ENCODE measurements at regions not wholly inside any gene's neighbourhood (a gene's known extent, or its start where the extent isn't known, plus 50 kb on each side); places are given as distances from the start of the nearest gene placed in this dataset.

DNA sequence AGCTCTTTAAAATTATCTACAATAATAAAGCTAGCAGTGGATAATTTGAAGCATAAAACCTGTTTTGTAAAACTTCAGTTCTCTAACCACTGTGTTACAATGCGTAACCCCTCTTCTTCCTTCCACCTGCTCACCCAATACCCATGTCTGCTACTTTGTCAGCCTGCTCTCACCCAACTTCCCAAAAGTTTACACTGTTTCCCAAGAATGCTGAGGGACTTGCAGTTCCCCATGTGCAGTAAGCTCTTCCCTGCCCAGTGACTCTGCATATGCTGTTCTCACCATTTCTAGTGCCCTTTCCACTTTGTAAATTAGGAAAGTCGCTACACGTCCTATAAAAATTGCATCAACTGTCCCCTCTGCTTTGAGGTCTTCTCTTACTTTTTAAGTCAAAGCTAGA, 315.9 kb upstream of the SEMA6D start:
- intact Hi-C loops (cut with DNase I): no loop called here
- Histone ChIP-seq H3K36me3 (replicated peaks in 1 of 2) (no peaks in the 10 kb centered on the region), H3K27me3 (no peaks in the 10 kb centered on the region), H3K4me3 (no peak overlapping the region), H3K4me1 (replicated peaks in 1 of 2) (peaks cover 0 to 17% of the 10 kb centered on the region in 2 donors), H3K27ac (no peak overlapping the region), H3K9me3 (replicated peaks in 1 of 3) (no peaks in the 10 kb centered on the region)
- DNase-seq: no peak
- WGBS, 4 donors: 77 to 95% (median 92%) methylated on average over 3 of the region's 3 CpGs
- TF ChIP-seq, protein P1, sequence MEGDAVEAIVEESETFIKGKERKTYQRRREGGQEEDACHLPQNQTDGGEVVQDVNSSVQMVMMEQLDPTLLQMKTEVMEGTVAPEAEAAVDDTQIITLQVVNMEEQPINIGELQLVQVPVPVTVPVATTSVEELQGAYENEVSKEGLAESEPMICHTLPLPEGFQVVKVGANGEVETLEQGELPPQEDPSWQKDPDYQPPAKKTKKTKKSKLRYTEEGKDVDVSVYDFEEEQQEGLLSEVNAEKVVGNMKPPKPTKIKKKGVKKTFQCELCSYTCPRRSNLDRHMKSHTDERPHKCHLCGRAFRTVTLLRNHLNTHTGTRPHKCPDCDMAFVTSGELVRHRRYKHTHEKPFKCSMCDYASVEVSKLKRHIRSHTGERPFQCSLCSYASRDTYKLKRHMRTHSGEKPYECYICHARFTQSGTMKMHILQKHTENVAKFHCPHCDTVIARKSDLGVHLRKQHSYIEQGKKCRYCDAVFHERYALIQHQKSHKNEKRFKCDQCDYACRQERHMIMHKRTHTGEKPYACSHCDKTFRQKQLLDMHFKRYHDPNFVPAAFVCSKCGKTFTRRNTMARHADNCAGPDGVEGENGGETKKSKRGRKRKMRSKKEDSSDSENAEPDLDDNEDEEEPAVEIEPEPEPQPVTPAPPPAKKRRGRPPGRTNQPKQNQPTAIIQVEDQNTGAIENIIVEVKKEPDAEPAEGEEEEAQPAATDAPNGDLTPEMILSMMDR (IDR thresholded peaks at IDR 0.05): no peak
- no peak for TF ChIP-seq POLR2A (IDR thresholded peaks at IDR 0.05)

- H3K36me3 ChIP-seq (replicated peaks in 1 of 2): no peaks in the 10 kb centered on the region
- peaks cover 0 to 15% of the 10 kb centered on the region in 2 donors for H3K4me1 ChIP-seq (replicated peaks in 1 of 2)
- H3K27ac ChIP-seq: no peak overlapping the region
- intact Hi-C loops (cut with DNase I): no loop called here
- H3K27me3 ChIP-seq: no peaks in the 10 kb centered on the region
- DNase-seq: no peak
- no peak overlapping the region for H3K4me3 ChIP-seq
- TF ChIP-seq, protein P1 (IDR thresholded peaks at IDR 0.05): no peak
- TF ChIP-seq POLR2A (IDR thresholded peaks at IDR 0.05): no peak
- H3K9me3 ChIP-seq (replicated peaks in 1 of 3): no peaks in the 10 kb centered on the region
- WGBS, 4 donors: 93 to 100% (median 98%) methylated on average over 1 of the region's 1 CpG
Measured at GRCh38 chr15:47402829-47403228, 314.5 kb upstream of the SEMA6D start.

DNA sequence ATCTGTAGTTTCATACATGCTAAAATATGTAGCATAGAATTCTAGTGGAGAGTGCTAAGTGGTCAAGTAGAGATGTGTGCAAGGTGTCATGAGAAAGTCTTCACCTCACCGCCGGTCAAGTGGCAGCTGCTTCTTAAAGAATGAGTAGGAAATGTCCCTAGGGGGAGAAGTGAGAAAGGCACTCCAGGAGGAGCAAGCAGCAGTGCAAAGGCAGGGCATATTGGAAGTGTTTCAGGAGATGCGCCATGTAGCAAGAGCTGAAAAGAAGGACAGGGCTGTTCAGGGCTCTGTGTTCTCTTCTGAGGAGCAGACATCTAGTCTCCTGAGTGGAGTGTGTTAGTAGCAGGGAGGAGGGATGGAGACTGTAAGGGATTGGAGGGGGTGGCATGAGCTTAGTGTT, 312.4 kb upstream of the SEMA6D start:
- Histone ChIP-seq H3K27ac (no peak overlapping the region), H3K9me3 (replicated peaks in 1 of 3) (no peaks in the 10 kb centered on the region), H3K4me3 (no peak overlapping the region), H3K4me1 (replicated peaks in 1 of 2) (no peaks in the 10 kb centered on the region), H3K27me3 (no peaks in the 10 kb centered on the region), H3K36me3 (replicated peaks in 1 of 2) (no peaks in the 10 kb centered on the region)
- TF ChIP-seq POLR2A (IDR thresholded peaks at IDR 0.05): no peak
- TF ChIP-seq, protein P1 (IDR thresholded peaks at IDR 0.05): no peak
- 84 to 93% (median 87%) methylated on average over 3 of the region's 3 CpGs for WGBS, 4 donors
- no peak for DNase-seq
- intact Hi-C loops (cut with DNase I): no loop called here

- Histone ChIP-seq H3K9me3 (replicated peaks in 1 of 3) (no peaks in the 10 kb centered on the region), H3K36me3 (replicated peaks in 1 of 2) (no peaks in the 10 kb centered on the region), H3K4me1 (replicated peaks in 1 of 2) (no peaks in the 10 kb centered on the region), H3K4me3 (no peak overlapping the region), H3K27ac (no peak overlapping the region), H3K27me3 (no peaks in the 10 kb centered on the region)
- WGBS, 4 donors: 58 to 83% (median 71%) methylated on average over 5 of the region's 5 CpGs
- intact Hi-C loops (cut with DNase I): no loop called here
- DNase-seq: no peak
- TF ChIP-seq POLR2A (IDR thresholded peaks at IDR 0.05): no peak
- TF ChIP-seq, protein P1 (IDR thresholded peaks at IDR 0.05): no peak
Measured at GRCh38 chr15:47405365-47406162, 311.7 kb upstream of the SEMA6D start.

Measured in adrenal gland (tissue), 9 donors.